ENCODE measurements at regions not wholly inside any gene's neighbourhood (a gene's known extent, or its start where the extent isn't known, plus 50 kb on each side); places are given as distances from the start of the nearest gene placed in this dataset.
"Not testable (repeated sequence)": the region's sequence is repeated elsewhere in the genome, so short reads cannot be mapped to it uniquely, and the experiment has no call there.

- no peaks in the 10 kb centered on the region for H3K4me1 ChIP-seq (ENCODE audit: control extremely low read depth in 1 of 4, control insufficient read depth in 4 of 4, insufficient read depth in 4 of 4, low read length in 3 of 4)
- H3K27ac ChIP-seq (ENCODE audit: insufficient read depth in 1 of 2, low read depth in 1 of 2, low read length in 2 of 2, poor library complexity in 1 of 2, severe bottlenecking in 2 of 2), result no peak overlapping the region
- no peaks in the 10 kb centered on the region for H3K36me3 ChIP-seq (ENCODE audit: control insufficient read depth in 4 of 4, insufficient read depth in 4 of 4, low read length in 3 of 4)
- peaks cover 2 to 28% (median 6%) of the 10 kb centered on the region in 5 experiments for H3K27me3 ChIP-seq (replicated peaks in 2 of 5; ENCODE audit: control insufficient read depth in 4 of 5, insufficient read depth in 5 of 5, low read length in 4 of 5)
- CTCF ChIA-PET, result no interaction called here
- POLR2A ChIA-PET, result no interaction called here
- DNase-seq, result no peak
- no peak overlapping the region for H3K4me3 ChIP-seq (ENCODE audit: control insufficient read depth in 1 of 7, extremely low read depth in 1 of 7, insufficient read depth in 4 of 7, low read depth in 2 of 7, low read length in 6 of 7)
- 79% methylated on average over 7 of the region's 10 CpGs for WGBS (ENCODE audit: insufficient coverage)
- H3K9me3 ChIP-seq (ENCODE audit: control extremely low read depth in 1 of 5, control insufficient read depth in 4 of 5, insufficient read depth in 2 of 5, low read depth in 1 of 5, low read length in 4 of 5), result no peaks in the 10 kb centered on the region
Observed at GRCh38 chr12:114815026-114815795, 131.2 kb upstream of the TBX3 start.

GRCh38 chr12:114812858-114813761 is 129.1 kb upstream of the TBX3 start:
- Histone ChIP-seq H3K4me1 (ENCODE audit: control extremely low read depth in 1 of 4, control insufficient read depth in 4 of 4, insufficient read depth in 4 of 4, low read length in 3 of 4) (no peaks in the 10 kb centered on the region), H3K27me3 (replicated peaks in 2 of 5; ENCODE audit: control insufficient read depth in 4 of 5, insufficient read depth in 5 of 5, low read length in 4 of 5) (peaks cover 2 to 28% (median 6%) of the 10 kb centered on the region in 5 experiments), H3K9me3 (ENCODE audit: control extremely low read depth in 1 of 5, control insufficient read depth in 4 of 5, insufficient read depth in 2 of 5, low read depth in 1 of 5, low read length in 4 of 5) (no peaks in the 10 kb centered on the region), H3K36me3 (ENCODE audit: control insufficient read depth in 4 of 4, insufficient read depth in 4 of 4, low read length in 3 of 4) (no peaks in the 10 kb centered on the region), H3K27ac (ENCODE audit: insufficient read depth in 1 of 2, low read depth in 1 of 2, low read length in 2 of 2, poor library complexity in 1 of 2, severe bottlenecking in 2 of 2) (no peak overlapping the region), H3K4me3 (ENCODE audit: control insufficient read depth in 1 of 7, extremely low read depth in 1 of 7, insufficient read depth in 4 of 7, low read depth in 2 of 7, low read length in 6 of 7) (no peak overlapping the region)
- ChIA-PET POLR2A (no interaction called here), CTCF (no interaction called here)
- DNase-seq, result no peak
- WGBS (ENCODE audit: insufficient coverage), result 12% methylated on average over 10 of the region's 19 CpGs

- Histone ChIP-seq H3K4me3 (ENCODE audit: control insufficient read depth in 1 of 7, extremely low read depth in 1 of 7, insufficient read depth in 4 of 7, low read depth in 2 of 7, low read length in 6 of 7) (no peak overlapping the region), H3K27ac (ENCODE audit: insufficient read depth in 1 of 2, low read depth in 1 of 2, low read length in 2 of 2, poor library complexity in 1 of 2, severe bottlenecking in 2 of 2) (no peak overlapping the region), H3K4me1 (ENCODE audit: control extremely low read depth in 1 of 4, control insufficient read depth in 4 of 4, insufficient read depth in 4 of 4, low read length in 3 of 4) (no peaks in the 10 kb centered on the region), H3K36me3 (ENCODE audit: control insufficient read depth in 4 of 4, insufficient read depth in 4 of 4, low read length in 3 of 4) (no peaks in the 10 kb centered on the region), H3K27me3 (replicated peaks in 2 of 5; ENCODE audit: control insufficient read depth in 4 of 5, insufficient read depth in 5 of 5, low read length in 4 of 5) (peaks cover 2 to 31% (median 6%) of the 10 kb centered on the region in 5 experiments), H3K9me3 (ENCODE audit: control extremely low read depth in 1 of 5, control insufficient read depth in 4 of 5, insufficient read depth in 2 of 5, low read depth in 1 of 5, low read length in 4 of 5) (no peaks in the 10 kb centered on the region)
- ChIA-PET POLR2A (no interaction called here), CTCF (no interaction called here)
- WGBS (ENCODE audit: insufficient coverage), result 89% methylated on average over 2 of the region's 4 CpGs
- no peak for DNase-seq
Observed at GRCh38 chr12:114812384-114812783, 128.4 kb upstream of the TBX3 start.

GRCh38 chr12:114809097-114809496 is 125.1 kb upstream of the TBX3 start:
- H3K4me3 ChIP-seq (ENCODE audit: control insufficient read depth in 1 of 7, extremely low read depth in 1 of 7, insufficient read depth in 4 of 7, low read depth in 2 of 7, low read length in 6 of 7), result no peak overlapping the region
- no peaks in the 10 kb centered on the region for H3K4me1 ChIP-seq (ENCODE audit: control extremely low read depth in 1 of 4, control insufficient read depth in 4 of 4, insufficient read depth in 4 of 4, low read length in 3 of 4)
- H3K36me3 ChIP-seq (ENCODE audit: control insufficient read depth in 4 of 4, insufficient read depth in 4 of 4, low read length in 3 of 4), result no peaks in the 10 kb centered on the region
- ChIA-PET CTCF (no interaction called here), POLR2A (no interaction called here)
- DNase-seq, result no peak
- H3K9me3 ChIP-seq (ENCODE audit: control extremely low read depth in 1 of 5, control insufficient read depth in 4 of 5, insufficient read depth in 2 of 5, low read depth in 1 of 5, low read length in 4 of 5), result no peaks in the 10 kb centered on the region
- 52% methylated on average over 3 of the region's 5 CpGs for WGBS (ENCODE audit: insufficient coverage)
- H3K27ac ChIP-seq (ENCODE audit: insufficient read depth in 1 of 2, low read depth in 1 of 2, low read length in 2 of 2, poor library complexity in 1 of 2, severe bottlenecking in 2 of 2), result no peak overlapping the region
- peaks cover 2 to 20% (median 6%) of the 10 kb centered on the region in 5 experiments for H3K27me3 ChIP-seq (replicated peaks in 2 of 5; ENCODE audit: control insufficient read depth in 4 of 5, insufficient read depth in 5 of 5, low read length in 4 of 5)

- WGBS (ENCODE audit: insufficient coverage), result 86% methylated on average over 2 of the region's 3 CpGs
- CTCF ChIA-PET, result not testable (repeated sequence)
Observed at GRCh38 chr12:114801381-114801780, 117.4 kb upstream of the TBX3 start.

GRCh38 chr12:114800566-114800965 is 116.6 kb upstream of the TBX3 start:
- 95% methylated on average over 3 of the region's 8 CpGs for WGBS (ENCODE audit: insufficient coverage)
- H3K27me3 ChIP-seq (replicated peaks in 2 of 5; ENCODE audit: control insufficient read depth in 4 of 5, insufficient read depth in 5 of 5, low read length in 4 of 5); H3K4me3 ChIP-seq (ENCODE audit: control insufficient read depth in 1 of 7, extremely low read depth in 1 of 7, insufficient read depth in 4 of 7, low read depth in 2 of 7, low read length in 6 of 7); H3K27ac ChIP-seq (ENCODE audit: insufficient read depth in 1 of 2, low read depth in 1 of 2, low read length in 2 of 2, poor library complexity in 1 of 2, severe bottlenecking in 2 of 2); POLR2A ChIA-PET; H3K4me1 ChIP-seq (ENCODE audit: control extremely low read depth in 1 of 4, control insufficient read depth in 4 of 4, insufficient read depth in 4 of 4, low read length in 3 of 4); H3K9me3 ChIP-seq (ENCODE audit: control extremely low read depth in 1 of 5, control insufficient read depth in 4 of 5, insufficient read depth in 2 of 5, low read depth in 1 of 5, low read length in 4 of 5); DNase-seq; H3K36me3 ChIP-seq (ENCODE audit: control insufficient read depth in 4 of 4, insufficient read depth in 4 of 4, low read length in 3 of 4): not testable (repeated sequence)
- CTCF ChIA-PET, result interaction anchor here (0.6 kb wide), 1 partner anchor 447 kb away, joined by 3 read pairs; no protein-coding TSS in a partner anchor

More at GRCh38 chr12:114801381-114801780, 117.4 kb upstream of the TBX3 start:
- POLR2A ChIA-PET; H3K27me3 ChIP-seq (replicated peaks in 2 of 5; ENCODE audit: control insufficient read depth in 4 of 5, insufficient read depth in 5 of 5, low read length in 4 of 5); H3K4me3 ChIP-seq (ENCODE audit: control insufficient read depth in 1 of 7, extremely low read depth in 1 of 7, insufficient read depth in 4 of 7, low read depth in 2 of 7, low read length in 6 of 7); H3K9me3 ChIP-seq (ENCODE audit: control extremely low read depth in 1 of 5, control insufficient read depth in 4 of 5, insufficient read depth in 2 of 5, low read depth in 1 of 5, low read length in 4 of 5); H3K4me1 ChIP-seq (ENCODE audit: control extremely low read depth in 1 of 4, control insufficient read depth in 4 of 4, insufficient read depth in 4 of 4, low read length in 3 of 4); DNase-seq; H3K27ac ChIP-seq (ENCODE audit: insufficient read depth in 1 of 2, low read depth in 1 of 2, low read length in 2 of 2, poor library complexity in 1 of 2, severe bottlenecking in 2 of 2); H3K36me3 ChIP-seq (ENCODE audit: control insufficient read depth in 4 of 4, insufficient read depth in 4 of 4, low read length in 3 of 4): not testable (repeated sequence)
